ENCODE measurements at regions not wholly inside any gene's neighbourhood (a gene's known extent, or its start where the extent isn't known, plus 50 kb on each side); places are given as distances from the start of the nearest gene placed in this dataset.
"Not testable (repeated sequence)": the region's sequence is repeated elsewhere in the genome, so short reads cannot be mapped to it uniquely, and the experiment has no call there.

- Histone ChIP-seq H3K36me3 (no peaks in the 10 kb centered on the region), H3K27ac (no peak overlapping the region), H3K4me3 (no peak overlapping the region), H3K4me1 (replicated peaks) (peaks cover 3% of the 10 kb centered on the region), H3K27me3 (replicated peaks; ENCODE audit: insufficient read depth) (no peaks in the 10 kb centered on the region), H3K9me3 (no peaks in the 10 kb centered on the region)
- intact Hi-C loops (cut with DNase I), result no loop called here
- no peak for DNase-seq (ENCODE audit: low spot score)
- WGBS, result 78% methylated on average over 12 of the region's 12 CpGs
- TF ChIP-seq POLR2AphosphoS5 (IDR thresholded peaks at IDR 0.05) (no peak), POLR2A (IDR thresholded peaks at IDR 0.05) (no peak), CTCF (IDR thresholded peaks at IDR 0.05) (no peak)
These were observed 170.0 kb upstream of the KL start for GRCh38 chr13:32845952-32846950.

DNA sequence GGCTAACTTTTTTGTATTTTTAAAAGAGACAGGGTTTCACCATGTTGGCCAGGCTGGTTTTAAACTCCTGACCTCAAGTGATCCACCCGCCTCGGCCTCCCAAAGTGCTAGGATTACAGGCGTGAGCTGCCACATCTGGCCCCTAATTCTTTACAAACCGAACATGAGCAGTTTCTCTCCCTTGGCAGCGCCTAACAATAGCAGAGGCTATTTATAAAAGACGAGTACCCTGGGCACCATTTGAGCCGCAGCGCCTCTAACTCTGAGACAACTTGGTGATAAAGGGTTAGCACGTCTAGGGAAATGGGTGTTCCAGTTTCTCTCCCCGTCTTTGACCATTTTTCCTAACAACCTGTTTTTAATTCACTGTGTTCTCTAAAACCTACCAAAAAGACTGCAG is 168.2 kb upstream of the KL start:
- WGBS, result 57% methylated on average over 10 of the region's 10 CpGs
- H3K36me3 ChIP-seq; H3K4me1 ChIP-seq (replicated peaks); DNase-seq (ENCODE audit: low spot score); H3K27me3 ChIP-seq (replicated peaks; ENCODE audit: insufficient read depth); intact Hi-C loops (cut with DNase I); H3K4me3 ChIP-seq; H3K9me3 ChIP-seq; H3K27ac ChIP-seq: not testable (repeated sequence)

- no peak overlapping the region for H3K4me3 ChIP-seq
- peaks cover 3% of the 10 kb centered on the region for H3K4me1 ChIP-seq (replicated peaks)
- 80% methylated on average over 9 of the region's 9 CpGs for WGBS
- no peaks in the 10 kb centered on the region for H3K27me3 ChIP-seq (replicated peaks; ENCODE audit: insufficient read depth)
- H3K9me3 ChIP-seq, result no peaks in the 10 kb centered on the region
- DNase-seq (ENCODE audit: low spot score), result no peak
- TF ChIP-seq CTCF (IDR thresholded peaks at IDR 0.05) (no peak), POLR2A (IDR thresholded peaks at IDR 0.05) (no peak), POLR2AphosphoS5 (IDR thresholded peaks at IDR 0.05) (no peak)
- H3K36me3 ChIP-seq, result no peaks in the 10 kb centered on the region
- intact Hi-C loops (cut with DNase I), result no loop called here
- no peak overlapping the region for H3K27ac ChIP-seq
These were observed 166.9 kb upstream of the KL start for GRCh38 chr13:32849369-32849768.

GRCh38 chr13:32850316-32851052 is 165.7 kb upstream of the KL start:
- H3K27ac ChIP-seq, result no peak overlapping the region
- no peak for TF ChIP-seq POLR2AphosphoS5 (IDR thresholded peaks at IDR 0.05)
- no peak for TF ChIP-seq POLR2A (IDR thresholded peaks at IDR 0.05)
- TF ChIP-seq CTCF (IDR thresholded peaks at IDR 0.05), result no peak
- H3K36me3 ChIP-seq, result no peaks in the 10 kb centered on the region
- WGBS, result 47% methylated on average over 8 of the region's 8 CpGs
- intact Hi-C loops (cut with DNase I), result no loop called here
- no peak overlapping the region for H3K4me3 ChIP-seq
- peaks cover 3% of the 10 kb centered on the region for H3K4me1 ChIP-seq (replicated peaks)
- no peaks in the 10 kb centered on the region for H3K9me3 ChIP-seq
- no peaks in the 10 kb centered on the region for H3K27me3 ChIP-seq (replicated peaks; ENCODE audit: insufficient read depth)
- no peak for DNase-seq (ENCODE audit: low spot score)

Data from prostate gland (tissue), 2 donors.